SK-N-MC (cell line): ENCODE measurements at regions not wholly inside any gene's neighbourhood (a gene's known extent, or its start where the extent isn't known, plus 50 kb on each side); places are given as distances from the start of the nearest gene placed in this dataset.

Source experiments
- EZH2 ChIP-seq: fragments of 200-600 bp; sonication (generic); IDR thresholded peaks from one replicate; pipeline ENCODE4 v1.6.1; 2017; ENCODE audit warnings: antibody characterized with exemption
- FOXP2 ChIP-seq: optimal IDR thresholded peaks from 2 replicates; pipeline ENCODE3; 2011; ENCODE audit warnings: mild to moderate bottlenecking, moderate library complexity; ENCODE audit not compliant: insufficient read depth; ENCODE audit errors: extremely low read length, control extremely low read depth
- POLR2AphosphoS5 ChIP-seq: IDR thresholded peaks from 2 replicates; pipeline ENCODE4 v1.6.1; 2012; ENCODE audit warnings: mild to moderate bottlenecking, low read depth, low read length, borderline replicate concordance

DNA sequence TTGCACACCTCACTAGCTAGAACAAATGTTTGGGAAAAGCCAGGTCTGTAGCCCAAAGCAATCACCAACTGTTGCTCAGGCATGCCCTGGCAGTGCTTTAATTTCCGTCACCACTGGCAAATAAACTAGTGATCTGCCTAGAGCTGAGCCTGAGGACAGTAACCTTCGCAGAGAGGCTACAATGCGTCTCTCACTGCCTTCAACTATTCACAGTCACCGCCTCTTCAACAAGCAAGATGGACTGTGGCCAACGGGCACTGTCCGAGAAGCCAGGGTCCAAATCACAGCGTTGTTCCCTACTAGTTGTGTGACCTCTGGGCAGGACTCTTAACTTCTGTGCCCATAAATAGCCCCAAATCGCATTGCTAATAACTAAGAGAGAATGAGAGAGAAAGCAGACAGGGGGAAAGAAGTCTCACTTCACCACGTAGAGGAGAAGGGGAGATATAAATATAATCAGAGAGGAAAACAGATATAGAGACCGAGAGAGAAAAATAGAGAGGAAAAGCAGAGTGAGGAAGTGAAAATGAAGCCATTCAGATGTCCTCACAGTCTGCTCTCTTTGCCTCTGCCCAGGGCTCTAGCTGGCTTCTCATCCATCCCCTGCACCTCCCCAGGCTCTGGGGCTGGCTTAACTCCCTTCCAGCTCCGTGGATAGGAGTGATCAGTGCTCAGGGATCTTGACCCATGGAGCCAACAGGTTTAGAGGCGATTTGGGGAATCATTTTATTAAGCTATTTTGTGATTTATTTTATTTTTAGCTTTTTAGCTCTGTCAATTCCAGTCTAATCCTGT lies 157.9 kb downstream of the ZDHHC21 start:
- TF ChIP-seq FOXP2 (no peak), POLR2AphosphoS5 (no peak), EZH2 (no peak)
